HG03521 (cell line): ENCODE measurements at regions not wholly inside any gene's neighbourhood (a gene's known extent, or its start where the extent isn't known, plus 50 kb on each side); places are given as distances from the start of the nearest gene placed in this dataset.
"Not testable (repeated sequence)": the region's sequence is repeated elsewhere in the genome, so short reads cannot be mapped to it uniquely, and the experiment has no call there.

Experiments
- ATAC-seq: cut with Tn5 transposase; IDR thresholded peaks from one replicate; pipeline ENCODE4 v1.9.1; 2021; ENCODE audit warnings: mild to moderate bottlenecking, moderate library complexity; ENCODE audit not compliant: unreplicated experiment

- ATAC-seq: no peak
These were observed 502.2 kb upstream of the SOX11 start for GRCh38 chr2:5190023-5190422.

DNA sequence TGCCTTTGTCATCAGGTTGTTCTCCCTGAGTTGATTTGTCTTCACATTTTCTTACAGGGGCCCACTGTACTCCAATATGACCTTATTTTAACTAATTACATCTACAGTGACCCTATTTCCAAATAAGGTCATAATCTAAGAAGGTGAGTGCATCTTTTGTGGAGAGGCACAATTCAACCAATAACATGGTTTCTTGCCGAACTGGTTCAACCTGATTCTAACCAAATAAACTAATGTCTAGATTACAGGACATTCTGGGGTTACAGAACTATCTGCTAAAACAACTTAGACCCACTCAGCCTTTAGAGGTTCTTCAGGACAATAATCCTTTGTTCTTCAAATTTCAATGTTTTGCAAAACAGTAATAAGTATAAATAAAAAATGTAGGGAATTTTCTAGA lies 496.5 kb upstream of the SOX11 start:
- no peak for ATAC-seq

DNA sequence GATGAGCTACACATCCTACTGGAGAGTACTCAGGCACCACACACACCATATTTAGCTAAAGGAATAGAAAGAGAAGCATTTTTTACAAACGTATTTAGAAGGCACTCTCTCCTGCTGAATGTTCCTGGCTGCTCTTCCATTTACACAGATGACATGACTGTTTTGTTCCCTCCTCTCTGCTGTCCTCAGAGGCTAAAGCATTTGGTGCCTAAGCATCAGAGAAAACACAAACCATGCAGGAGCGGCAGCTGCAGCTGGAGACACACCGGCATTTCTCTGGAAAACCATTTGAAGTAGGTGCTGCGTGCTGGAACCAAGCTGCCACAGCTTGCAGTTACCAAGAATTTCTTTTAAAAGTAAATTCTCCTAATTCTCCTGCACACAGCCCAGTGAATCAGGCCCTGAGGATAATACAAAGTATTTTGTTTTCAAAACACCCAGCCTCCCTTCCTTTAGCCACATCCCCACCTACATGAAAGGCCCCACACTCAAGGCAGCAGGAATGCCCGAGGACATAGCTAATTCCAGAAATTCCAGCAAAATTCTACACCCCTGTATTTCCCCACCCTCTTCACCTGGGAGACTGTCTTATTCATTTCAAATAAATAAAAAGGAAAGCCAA lies 488.9 kb upstream of the SOX11 start:
- ATAC-seq: no peak

- ATAC-seq: not testable (repeated sequence)
These were observed 485.4 kb upstream of the SOX11 start for GRCh38 chr2:5206742-5207141.

- no peak for ATAC-seq
These were observed 476.1 kb upstream of the SOX11 start for GRCh38 chr2:5215989-5216607.

GRCh38 chr2:5227062-5227699 lies 465.0 kb upstream of the SOX11 start:
- ATAC-seq: no peak

DNA sequence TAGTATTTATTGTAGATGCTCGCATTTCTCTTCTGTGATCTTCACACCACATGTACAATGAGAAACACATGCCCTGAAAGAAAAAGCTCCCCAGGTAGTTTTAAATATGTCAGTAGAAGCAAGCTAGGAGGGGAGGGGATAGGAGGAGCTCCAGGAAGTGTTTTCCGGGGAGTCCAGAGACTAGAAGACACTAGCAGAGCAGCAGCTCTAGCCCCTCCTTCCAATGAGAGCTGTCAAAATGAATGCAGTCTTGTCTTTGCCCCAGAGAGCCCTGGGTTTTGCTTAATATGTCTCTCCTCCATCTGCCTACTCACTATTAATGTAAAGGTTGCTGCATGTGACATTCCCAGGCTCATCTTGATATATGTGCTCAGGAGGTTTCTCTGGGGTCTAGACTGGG lies 462.6 kb upstream of the SOX11 start:
- no peak for ATAC-seq

GRCh38 chr2:5230444-5230843 lies 461.7 kb upstream of the SOX11 start:
- no peak for ATAC-seq

GRCh38 chr2:5230855-5231254 lies 461.3 kb upstream of the SOX11 start:
- ATAC-seq: no peak

GRCh38 chr2:5231287-5231686 lies 460.9 kb upstream of the SOX11 start:
- ATAC-seq: no peak

GRCh38 chr2:5234563-5234962 lies 457.6 kb upstream of the SOX11 start:
- no peak for ATAC-seq

DNA sequence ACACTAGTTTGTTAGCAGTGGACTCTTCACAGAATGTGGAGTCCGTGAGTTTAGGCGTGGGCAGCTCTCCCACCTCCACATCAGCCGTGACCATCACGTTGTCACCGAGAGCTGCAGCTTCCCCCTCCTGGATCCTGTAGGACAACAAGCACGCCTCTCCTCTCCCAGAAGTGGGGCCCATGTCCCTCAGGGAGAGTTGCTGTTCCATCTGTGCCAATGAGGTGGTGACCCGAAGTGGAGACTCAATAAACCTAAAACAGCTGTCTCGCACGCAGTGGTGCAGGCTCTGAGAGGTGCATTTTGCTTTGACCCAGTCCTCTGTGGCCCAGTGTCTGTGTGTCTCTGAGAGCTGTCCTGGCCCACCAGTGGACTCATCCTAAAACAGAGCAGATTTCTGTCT lies 456.5 kb upstream of the SOX11 start:
- no peak for ATAC-seq

- no peak for ATAC-seq
These were observed 455.9 kb upstream of the SOX11 start for GRCh38 chr2:5236249-5236648.

- ATAC-seq: no peak
These were observed 449.4 kb upstream of the SOX11 start for GRCh38 chr2:5242751-5243150.

GRCh38 chr2:5250482-5250881 lies 441.7 kb upstream of the SOX11 start:
- ATAC-seq: no peak

DNA sequence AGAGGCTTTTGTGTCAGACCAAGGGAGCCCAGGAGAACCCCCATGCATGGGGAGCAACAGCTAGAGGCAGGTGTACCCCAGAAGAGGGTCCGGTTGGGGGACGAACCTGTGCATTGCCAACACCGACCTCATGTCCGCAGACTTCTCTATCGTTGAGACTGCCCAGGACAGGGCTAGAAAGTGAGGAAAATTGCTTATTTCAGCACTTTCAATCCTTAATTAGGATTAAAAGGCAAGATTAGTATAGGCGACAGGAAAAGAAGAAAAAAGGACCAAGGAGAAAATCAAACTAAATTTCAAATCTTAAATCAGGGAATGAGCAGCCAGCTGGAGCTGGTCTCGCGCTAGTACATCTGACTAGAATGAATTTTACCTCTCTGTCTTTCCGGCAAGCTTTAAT lies 438.9 kb upstream of the SOX11 start:
- ATAC-seq: no peak

DNA sequence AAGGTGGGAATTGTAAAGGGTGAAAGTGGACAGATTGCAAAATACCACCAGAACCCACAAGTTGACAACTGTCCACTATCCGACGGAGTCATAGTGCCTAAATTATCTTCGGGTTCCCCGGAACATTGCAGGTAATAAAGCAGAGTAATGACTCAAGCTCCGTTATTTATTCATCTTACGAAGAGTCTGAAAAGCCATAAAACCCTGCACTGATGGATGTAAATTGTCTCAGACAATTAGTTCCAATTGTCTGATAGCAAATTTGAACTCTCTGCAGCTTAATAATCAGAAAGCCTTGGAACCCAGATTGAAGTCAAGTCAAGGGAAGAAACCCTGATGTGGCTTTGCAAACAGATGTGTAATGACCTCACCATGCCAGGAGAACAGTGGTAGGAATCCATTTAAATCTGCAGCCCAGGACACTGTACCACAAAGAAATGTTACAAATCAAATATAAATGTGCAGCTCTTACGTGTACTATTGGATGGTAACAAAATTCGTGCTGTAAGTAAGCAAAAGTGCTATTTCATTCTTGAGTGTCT lies 437.3 kb upstream of the SOX11 start:
- no peak for ATAC-seq

DNA sequence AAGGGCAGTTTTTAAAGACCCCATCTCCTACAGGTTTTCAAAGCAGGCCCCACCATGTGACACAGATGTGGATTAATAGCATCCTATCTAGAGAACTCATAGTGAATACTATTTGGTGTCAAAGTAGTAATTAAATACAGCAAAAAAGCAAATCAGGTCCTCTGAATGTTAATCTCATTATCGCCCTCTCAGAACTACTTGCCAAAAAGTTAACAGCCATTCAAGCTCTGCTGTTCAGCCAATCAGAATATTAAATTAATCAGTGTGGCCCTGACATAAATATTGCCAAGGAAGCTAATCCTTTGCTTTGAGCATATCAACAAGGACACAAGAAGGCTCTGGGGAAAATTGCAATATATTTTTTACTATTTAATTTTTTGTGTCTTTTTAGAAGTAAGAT lies 428.9 kb upstream of the SOX11 start:
- no peak for ATAC-seq

DNA sequence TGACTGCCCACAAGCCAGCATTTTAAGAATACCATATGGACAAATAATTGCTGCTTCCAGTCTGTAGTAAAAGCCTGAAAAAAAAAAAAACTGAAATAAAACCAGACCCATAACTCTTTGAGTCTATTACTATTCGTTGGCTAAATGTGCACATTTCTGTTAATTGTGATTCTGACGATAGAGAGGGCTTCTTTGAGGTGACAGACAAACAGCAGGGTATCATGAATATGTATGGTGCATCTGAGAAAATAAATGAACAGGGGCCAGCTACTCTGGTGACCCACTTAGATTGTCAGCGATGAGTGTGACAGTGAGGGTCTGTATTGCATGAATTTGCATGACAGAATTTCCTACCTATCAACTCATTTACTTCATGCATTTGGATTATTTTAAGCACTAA lies 427.8 kb upstream of the SOX11 start:
- no peak for ATAC-seq

GRCh38 chr2:5285061-5285460 lies 407.1 kb upstream of the SOX11 start:
- no peak for ATAC-seq

- ATAC-seq: no peak
These were observed 406.1 kb upstream of the SOX11 start for GRCh38 chr2:5285872-5286769.
